ENCODE measurements at regions not wholly inside any gene's neighbourhood (a gene's known extent, or its start where the extent isn't known, plus 50 kb on each side); places are given as distances from the start of the nearest gene placed in this dataset.
"Not testable (repeated sequence)": the region's sequence is repeated elsewhere in the genome, so short reads cannot be mapped to it uniquely, and the experiment has no call there.

DNA sequence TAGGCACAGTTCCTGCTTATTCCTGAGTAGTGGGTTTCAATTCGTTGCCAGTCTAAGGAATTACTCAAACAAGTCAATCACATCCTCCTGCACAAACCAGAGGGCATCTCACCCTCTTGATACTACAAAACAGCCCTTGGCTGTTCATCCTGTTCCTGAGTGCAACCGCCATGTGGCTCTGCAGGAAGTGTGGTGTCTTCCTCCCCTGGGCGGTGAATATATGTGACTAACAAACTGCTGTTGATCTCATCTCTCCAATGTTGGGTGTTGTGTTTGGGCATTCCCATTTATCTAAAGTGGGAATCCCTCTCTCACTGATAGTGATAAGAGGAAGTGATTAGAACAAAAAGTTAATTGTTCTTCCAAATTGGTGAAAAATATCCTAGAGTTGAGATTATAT is 163.0 kb downstream of the TBX18 start:
- TF ChIP-seq, protein P1, sequence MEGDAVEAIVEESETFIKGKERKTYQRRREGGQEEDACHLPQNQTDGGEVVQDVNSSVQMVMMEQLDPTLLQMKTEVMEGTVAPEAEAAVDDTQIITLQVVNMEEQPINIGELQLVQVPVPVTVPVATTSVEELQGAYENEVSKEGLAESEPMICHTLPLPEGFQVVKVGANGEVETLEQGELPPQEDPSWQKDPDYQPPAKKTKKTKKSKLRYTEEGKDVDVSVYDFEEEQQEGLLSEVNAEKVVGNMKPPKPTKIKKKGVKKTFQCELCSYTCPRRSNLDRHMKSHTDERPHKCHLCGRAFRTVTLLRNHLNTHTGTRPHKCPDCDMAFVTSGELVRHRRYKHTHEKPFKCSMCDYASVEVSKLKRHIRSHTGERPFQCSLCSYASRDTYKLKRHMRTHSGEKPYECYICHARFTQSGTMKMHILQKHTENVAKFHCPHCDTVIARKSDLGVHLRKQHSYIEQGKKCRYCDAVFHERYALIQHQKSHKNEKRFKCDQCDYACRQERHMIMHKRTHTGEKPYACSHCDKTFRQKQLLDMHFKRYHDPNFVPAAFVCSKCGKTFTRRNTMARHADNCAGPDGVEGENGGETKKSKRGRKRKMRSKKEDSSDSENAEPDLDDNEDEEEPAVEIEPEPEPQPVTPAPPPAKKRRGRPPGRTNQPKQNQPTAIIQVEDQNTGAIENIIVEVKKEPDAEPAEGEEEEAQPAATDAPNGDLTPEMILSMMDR (IDR thresholded peaks at IDR 0.05; ENCODE audit: low read depth, low read length), result no peak

DNA sequence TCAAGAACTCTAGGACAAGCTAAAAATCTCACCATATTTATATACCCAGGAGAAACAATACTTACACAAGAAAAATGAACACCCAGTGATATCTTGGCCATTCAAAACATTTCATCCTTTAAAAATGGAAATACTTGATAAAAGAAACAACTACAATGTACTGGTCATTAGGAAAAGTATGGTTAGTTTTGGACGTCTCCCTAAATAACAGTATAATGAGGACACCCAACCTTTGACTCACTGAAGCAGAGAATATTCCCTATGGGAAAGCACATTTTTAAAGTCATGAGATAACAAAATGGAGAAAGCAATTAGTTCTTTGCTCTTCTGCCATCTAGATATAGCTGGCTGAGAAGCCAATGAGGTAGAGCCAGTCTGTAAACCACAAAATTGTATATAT is 164.4 kb downstream of the TBX18 start:
- DNase-seq, result no peak
- Histone ChIP-seq H3K36me3 (no peaks in the 10 kb centered on the region), H3K9me3 (ENCODE audit: severe bottlenecking) (no peaks in the 10 kb centered on the region), H3K27ac (no peak overlapping the region), H3K27me3 (ENCODE audit: insufficient read depth, low read depth, severe bottlenecking) (no peaks in the 10 kb centered on the region), H3K4me3 (ENCODE audit: low read depth, low read length) (no peak overlapping the region)
- TF ChIP-seq, protein P1 (IDR thresholded peaks at IDR 0.05; ENCODE audit: low read depth, low read length), result no peak

More for the DNA sequence above, 163.0 kb downstream of the TBX18 start:
- Histone ChIP-seq H3K4me3 (ENCODE audit: low read depth, low read length) (no peak overlapping the region), H3K27me3 (ENCODE audit: insufficient read depth, low read depth, severe bottlenecking) (no peaks in the 10 kb centered on the region), H3K27ac (no peak overlapping the region), H3K9me3 (ENCODE audit: severe bottlenecking) (no peaks in the 10 kb centered on the region), H3K36me3 (no peaks in the 10 kb centered on the region)
- DNase-seq, result no peak

DNA sequence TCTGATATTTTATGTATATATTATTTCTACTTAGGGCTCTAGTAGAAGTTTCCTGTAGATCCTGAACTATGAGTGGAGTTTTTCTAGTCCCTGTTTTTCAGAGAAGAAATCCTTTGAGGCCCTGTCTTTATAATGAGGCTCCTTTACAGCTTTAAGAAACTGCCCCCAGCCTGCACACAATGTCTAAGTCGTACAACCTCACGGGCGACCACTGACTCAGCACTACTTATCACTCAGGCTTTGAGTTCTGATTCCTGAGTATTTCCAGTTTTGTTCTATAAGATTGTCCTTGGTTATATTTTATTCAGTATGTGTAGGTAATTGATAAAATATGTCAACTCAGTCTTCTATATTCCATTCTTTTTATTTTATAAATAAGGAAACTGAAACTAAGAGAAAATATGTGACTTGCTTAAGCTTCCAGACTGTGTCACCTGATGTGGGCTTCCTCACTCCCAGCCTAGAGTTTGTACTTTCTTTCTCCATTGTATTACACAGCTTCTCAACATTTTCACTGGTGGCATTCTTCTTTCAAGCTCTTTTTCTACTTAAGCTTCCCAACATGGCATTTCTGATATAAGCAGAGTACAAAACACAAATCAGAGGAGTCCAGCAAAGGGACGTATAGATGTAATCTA is 167.0 kb downstream of the TBX18 start:
- Histone ChIP-seq H3K36me3 (no peaks in the 10 kb centered on the region), H3K4me3 (ENCODE audit: low read depth, low read length) (no peak overlapping the region), H3K27me3 (ENCODE audit: insufficient read depth, low read depth, severe bottlenecking) (no peaks in the 10 kb centered on the region), H3K27ac (no peak overlapping the region), H3K9me3 (ENCODE audit: severe bottlenecking) (no peaks in the 10 kb centered on the region)
- DNase-seq, result no peak
- TF ChIP-seq, protein P1 (IDR thresholded peaks at IDR 0.05; ENCODE audit: low read depth, low read length), result no peak

DNA sequence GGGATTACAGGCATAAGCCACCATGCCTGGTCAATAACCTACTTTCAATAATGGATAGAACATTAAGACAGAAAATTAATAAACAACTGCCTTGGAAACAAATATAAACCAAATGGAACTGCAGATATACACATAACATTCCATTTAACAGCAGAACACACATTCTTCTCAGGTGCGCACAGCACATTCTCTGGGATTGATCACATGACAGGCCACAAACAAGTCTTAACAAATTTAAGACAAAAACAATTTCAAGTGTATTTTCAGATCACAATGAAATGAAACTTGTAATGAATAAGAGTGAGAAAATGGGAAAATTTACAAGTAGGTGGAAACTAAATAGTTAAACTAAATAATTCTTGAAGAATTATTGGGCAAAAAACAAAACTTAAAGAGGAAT is 167.9 kb downstream of the TBX18 start:
- no peaks in the 10 kb centered on the region for H3K27me3 ChIP-seq (ENCODE audit: insufficient read depth, low read depth, severe bottlenecking)

DNA sequence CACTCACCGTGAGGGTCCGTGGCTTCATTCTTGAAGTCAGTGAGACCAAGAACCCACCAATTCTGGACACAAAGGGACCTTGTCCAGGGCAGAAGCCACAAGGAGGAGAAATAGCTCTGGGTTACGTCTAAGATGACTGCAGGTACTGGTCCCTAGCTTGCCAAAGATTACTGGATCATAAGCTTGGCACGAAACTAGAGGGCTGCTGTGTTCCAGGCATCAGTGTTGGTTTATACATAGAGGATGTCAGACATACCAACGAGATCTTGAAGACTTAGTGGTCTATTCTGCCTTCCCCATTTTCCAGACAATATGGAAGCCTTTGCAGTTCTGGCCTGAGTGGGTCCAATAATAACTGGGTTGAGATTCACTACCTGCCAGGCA is 175.7 kb downstream of the TBX18 start:
- Histone ChIP-seq H3K36me3 (no peaks in the 10 kb centered on the region), H3K27ac (no peak overlapping the region), H3K9me3 (ENCODE audit: severe bottlenecking) (no peaks in the 10 kb centered on the region), H3K4me3 (ENCODE audit: low read depth, low read length) (no peak overlapping the region), H3K27me3 (ENCODE audit: insufficient read depth, low read depth, severe bottlenecking) (no peaks in the 10 kb centered on the region)
- TF ChIP-seq, protein P1 (IDR thresholded peaks at IDR 0.05; ENCODE audit: low read depth, low read length), result no peak
- no peak for DNase-seq

More for the DNA sequence above, 167.9 kb downstream of the TBX18 start:
- Histone ChIP-seq H3K9me3 (ENCODE audit: severe bottlenecking) (no peaks in the 10 kb centered on the region), H3K4me3 (ENCODE audit: low read depth, low read length) (no peak overlapping the region), H3K27ac (no peak overlapping the region), H3K36me3 (no peaks in the 10 kb centered on the region)
- DNase-seq, result no peak
- TF ChIP-seq, protein P1 (IDR thresholded peaks at IDR 0.05; ENCODE audit: low read depth, low read length), result no peak

DNA sequence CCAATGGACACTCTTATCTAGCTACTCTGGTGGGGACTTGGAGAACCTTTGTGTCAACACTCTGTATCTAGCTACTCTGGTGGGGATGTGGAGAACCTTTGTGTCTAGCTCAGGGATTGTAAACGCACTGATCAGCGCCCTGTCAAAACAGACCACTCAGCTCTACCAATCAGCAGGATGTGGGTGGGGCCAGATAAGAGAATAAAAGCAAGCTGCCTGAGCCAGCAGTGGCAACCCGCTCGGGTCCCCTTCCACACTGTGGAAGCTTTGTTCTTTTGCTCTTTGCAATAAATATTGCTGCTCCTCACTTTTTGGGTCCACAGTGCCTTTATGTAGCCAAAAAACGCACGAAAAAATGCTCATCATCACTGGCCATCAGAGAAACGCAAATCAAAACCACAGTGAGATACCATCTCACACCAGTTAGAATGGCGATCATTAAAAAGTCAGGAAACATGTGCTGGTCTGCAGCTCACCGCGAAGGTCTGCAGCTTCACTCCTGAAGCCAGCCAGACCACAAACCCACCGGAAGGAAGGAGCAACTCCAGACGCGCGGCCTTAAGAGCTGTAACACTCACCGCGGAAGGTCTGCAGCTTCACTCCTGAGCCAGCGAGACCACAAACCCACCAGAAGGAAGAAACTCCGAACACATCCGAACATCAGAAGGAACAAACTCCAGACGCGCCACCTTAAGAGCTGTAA is 176.3 kb downstream of the TBX18 start:
- H3K27ac ChIP-seq; H3K27me3 ChIP-seq (ENCODE audit: insufficient read depth, low read depth, severe bottlenecking); H3K9me3 ChIP-seq (ENCODE audit: severe bottlenecking); DNase-seq; H3K4me3 ChIP-seq (ENCODE audit: low read depth, low read length); H3K36me3 ChIP-seq: not testable (repeated sequence)

DNA sequence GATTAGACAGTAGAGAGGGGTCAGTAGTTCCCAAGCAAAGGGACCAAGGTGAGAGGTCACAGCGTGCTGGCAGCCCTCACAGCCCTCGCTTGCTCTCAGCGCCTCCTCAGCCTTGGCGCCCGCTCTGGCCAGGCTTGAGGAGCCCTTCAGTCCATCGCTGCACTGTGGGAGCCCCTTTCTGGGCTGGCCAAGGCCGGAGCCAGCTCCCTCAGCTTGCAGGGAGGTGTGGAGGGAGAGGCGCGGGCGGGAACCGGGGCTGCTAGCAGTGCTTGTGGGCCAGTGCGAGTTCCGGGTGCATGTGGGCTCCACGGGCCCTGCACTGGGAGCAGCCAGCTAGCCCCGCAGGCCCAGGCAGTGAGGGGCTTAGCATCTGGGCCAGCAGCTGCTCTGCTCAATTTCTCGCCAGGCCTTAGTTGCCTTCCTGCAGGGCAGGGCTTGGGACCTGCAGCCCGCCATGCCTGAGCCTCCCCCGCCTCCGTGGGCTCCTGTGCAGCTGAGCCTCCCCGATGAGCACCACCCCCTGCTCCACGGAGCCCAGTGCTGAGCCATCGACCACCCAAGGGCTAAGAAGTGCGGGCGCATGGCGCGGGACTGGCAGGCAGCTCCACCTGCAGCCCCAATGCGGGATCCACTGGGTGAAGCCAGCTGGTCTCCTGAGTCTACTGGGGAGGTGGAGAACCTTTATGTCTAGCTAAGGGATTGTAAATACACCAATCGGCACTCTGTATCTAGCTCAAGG is 177.0 kb downstream of the TBX18 start:
- H3K9me3 ChIP-seq (ENCODE audit: severe bottlenecking); DNase-seq; H3K27me3 ChIP-seq (ENCODE audit: insufficient read depth, low read depth, severe bottlenecking); H3K27ac ChIP-seq; H3K36me3 ChIP-seq; H3K4me3 ChIP-seq (ENCODE audit: low read depth, low read length): not testable (repeated sequence)

Measured in WERI-Rb-1 (cell line).